BJ (cell line): ENCODE measurements at regions not wholly inside any gene's neighbourhood (a gene's known extent, or its start where the extent isn't known, plus 50 kb on each side); places are given as distances from the start of the nearest gene placed in this dataset.
"Not testable (repeated sequence)": the region's sequence is repeated elsewhere in the genome, so short reads cannot be mapped to it uniquely, and the experiment has no call there.

Experiments
- CTCF ChIA-PET: fragments of 350-600 bp; formaldehyde crosslinking; extraction: SDS; loops from one replicate; lab custom pipeline; 2021; ENCODE audit warnings: antibody characterized with exemption, inconsistent platforms; lab: Yijun Ruan, JAX
- POLR2A ChIA-PET: fragments of 300-600 bp; sonication (Branson Sonifier 250); formaldehyde crosslinking; extraction: SDS; loops from one replicate; lab custom pipeline; 2021; ENCODE audit warnings: antibody characterized with exemption; lab: Charles Lee
- DNase-seq: peaks from one replicate; pipeline ENCODE4 v3.0.0-alpha.2; 2011; ENCODE audit warnings: low read depth
- H3K27me3 ChIP-seq: 2 replicates; pipeline ENCODE4 v1.6.0; 2011; ENCODE audit warnings: low read length; ENCODE audit not compliant: control insufficient read depth, insufficient read depth
- H3K36me3 ChIP-seq: 2 replicates; pipeline ENCODE4 v1.5.1; 2011; ENCODE audit warnings: low read length; ENCODE audit not compliant: control insufficient read depth, insufficient read depth
- H3K4me3 ChIP-seq: 2 replicates; pipeline ENCODE4 v1.5.1; 2011; ENCODE audit warnings: low read depth, mild to moderate bottlenecking, control low read depth, low read length
- CTCF ChIP-seq: IDR thresholded peaks from 2 replicates; pipeline ENCODE4 v1.5.1; 2011; ENCODE audit warnings: low read depth, mild to moderate bottlenecking, control low read depth, inconsistent platforms, low read length, moderate library complexity; ENCODE audit not compliant: insufficient read depth

GRCh38 chr16:86229283-86229682, 281.0 kb upstream of the FOXF1 start:
- Histone ChIP-seq H3K4me3 (no peak overlapping the region), H3K27me3 (peaks cover 2% of the 10 kb centered on the region; the same call in 1 of the 2 replicates), H3K36me3 (no peaks in the 10 kb centered on the region)
- no peak for TF ChIP-seq CTCF
- ChIA-PET CTCF (interaction anchor here (2.1 kb wide), 1 partner anchor 23 kb away, joined by 7 read pairs; no protein-coding TSS in a partner anchor), POLR2A (no interaction called here)
- no peak for DNase-seq

- no peak overlapping the region for H3K4me3 ChIP-seq
- no peak for DNase-seq
- no peak for TF ChIP-seq CTCF
- H3K36me3 ChIP-seq = no peaks in the 10 kb centered on the region
- POLR2A ChIA-PET = no interaction called here
- CTCF ChIA-PET = interaction anchor here (1.4 to 2.1 kb wide), 2 partner anchors 22 to 288 kb away, joined by 3 to 7 read pairs; no protein-coding TSS in a partner anchor
- H3K27me3 ChIP-seq = peaks cover 2% of the 10 kb centered on the region; the same call in 1 of the 2 replicates
These were observed 280.3 kb upstream of the FOXF1 start for GRCh38 chr16:86229866-86230656.

GRCh38 chr16:86231321-86231995, 278.9 kb upstream of the FOXF1 start:
- ChIA-PET CTCF (interaction anchor here (1.2 to 1.5 kb wide), 3 partner anchors 15 to 286 kb away, joined by 3 to 4 read pairs (median 3); no protein-coding TSS in a partner anchor), POLR2A (no interaction called here)
- Histone ChIP-seq H3K4me3 (no peak overlapping the region), H3K36me3 (no peaks in the 10 kb centered on the region), H3K27me3 (peaks cover 2% of the 10 kb centered on the region; the same call in 1 of the 2 replicates)
- TF ChIP-seq CTCF = no peak
- DNase-seq = no peak

- POLR2A ChIA-PET = no interaction called here
- Histone ChIP-seq H3K36me3 (no peaks in the 10 kb centered on the region), H3K27me3 (peaks cover 2% of the 10 kb centered on the region; the same call in 1 of the 2 replicates), H3K4me3 (no peak overlapping the region)
- no peak for TF ChIP-seq CTCF
- CTCF ChIA-PET = interaction anchor here (1.2 to 1.5 kb wide), 2 partner anchors 15 to 159 kb away, joined by 3 to 4 read pairs; no protein-coding TSS in a partner anchor
- no peak for DNase-seq
These were observed 278.4 kb upstream of the FOXF1 start for GRCh38 chr16:86231996-86232350.

- no peak for DNase-seq
- Histone ChIP-seq H3K27me3 (peaks cover 2% of the 10 kb centered on the region; the same call in 1 of the 2 replicates), H3K4me3 (no peak overlapping the region), H3K36me3 (no peaks in the 10 kb centered on the region)
- POLR2A ChIA-PET = no interaction called here
- no peak for TF ChIP-seq CTCF
- CTCF ChIA-PET = interaction anchor here (1.2 kb wide), 1 partner anchor 14 kb away, joined by 3 read pairs; no protein-coding TSS in a partner anchor
These were observed 277.8 kb upstream of the FOXF1 start for GRCh38 chr16:86232496-86232895.

- H3K36me3 ChIP-seq, CTCF ChIA-PET, H3K4me3 ChIP-seq, DNase-seq, POLR2A ChIA-PET, H3K27me3 ChIP-seq: not testable (repeated sequence)
These were observed 276.8 kb upstream of the FOXF1 start for GRCh38 chr16:86233506-86233905.
